GM15510 (cell line): ENCODE measurements at regions not wholly inside any gene's neighbourhood (a gene's known extent, or its start where the extent isn't known, plus 50 kb on each side); places are given as distances from the start of the nearest gene placed in this dataset.

Experiments
- POLR2A ChIP-seq: IDR thresholded peaks from 3 replicates; pipeline ENCODE4 v1.6.1; 2011; ENCODE audit warnings: borderline replicate concordance; ENCODE audit not compliant: insufficient read length; ENCODE audit errors: extremely low read depth

- no peak for TF ChIP-seq POLR2A
Observed at GRCh38 chr12:14219156-14219555, 146.3 kb upstream of the ATF7IP start.

- TF ChIP-seq POLR2A, result no peak
Observed at GRCh38 chr12:14225064-14225463, 140.4 kb upstream of the ATF7IP start.

- no peak for TF ChIP-seq POLR2A
Observed at GRCh38 chr12:14238221-14238792, 127.2 kb upstream of the ATF7IP start.

- no peak for TF ChIP-seq POLR2A
Observed at GRCh38 chr12:14239350-14239934, 126.0 kb upstream of the ATF7IP start.

GRCh38 chr12:14239935-14240872 lies 125.3 kb upstream of the ATF7IP start:
- no peak for TF ChIP-seq POLR2A

- no peak for TF ChIP-seq POLR2A
Observed at GRCh38 chr12:14240873-14241220, 124.6 kb upstream of the ATF7IP start.

- TF ChIP-seq POLR2A, result no peak
Observed at GRCh38 chr12:14243941-14244340, 121.5 kb upstream of the ATF7IP start.

GRCh38 chr12:14244876-14245669 lies 120.4 kb upstream of the ATF7IP start:
- TF ChIP-seq POLR2A, result no peak

- TF ChIP-seq POLR2A, result no peak
Observed at GRCh38 chr12:14247166-14247565, 118.3 kb upstream of the ATF7IP start.

- no peak for TF ChIP-seq POLR2A
Observed at GRCh38 chr12:14249368-14249767, 116.1 kb upstream of the ATF7IP start.

- no peak for TF ChIP-seq POLR2A
Observed at GRCh38 chr12:14252697-14253096, 112.8 kb upstream of the ATF7IP start.

- no peak for TF ChIP-seq POLR2A
Observed at GRCh38 chr12:14253496-14253895, 112.0 kb upstream of the ATF7IP start.

GRCh38 chr12:14254781-14255180 lies 110.7 kb upstream of the ATF7IP start:
- TF ChIP-seq POLR2A, result no peak

GRCh38 chr12:14256121-14256520 lies 109.4 kb upstream of the ATF7IP start:
- no peak for TF ChIP-seq POLR2A
